GM21717 (cell line): ENCODE measurements at regions not wholly inside any gene's neighbourhood (a gene's known extent, or its start where the extent isn't known, plus 50 kb on each side); places are given as distances from the start of the nearest gene placed in this dataset.

Source experiments
- ATAC-seq: cut with Tn5 transposase; IDR thresholded peaks from one replicate; pipeline ENCODE4 v1.9.1; 2021; ENCODE audit warnings: mild to moderate bottlenecking, moderate library complexity; ENCODE audit not compliant: unreplicated experiment

GRCh38 chr2:42962508-42962953, 170.1 kb upstream of the HAAO start:
- no peak for ATAC-seq

- ATAC-seq: no peak
Observed at GRCh38 chr2:42961961-42962360, 169.6 kb upstream of the HAAO start.

GRCh38 chr2:42961385-42961811, 169.0 kb upstream of the HAAO start:
- no peak for ATAC-seq

GRCh38 chr2:42960842-42961180, 168.4 kb upstream of the HAAO start:
- ATAC-seq: no peak

GRCh38 chr2:42960002-42960841, 167.8 kb upstream of the HAAO start:
- ATAC-seq: no peak

- no peak for ATAC-seq
Observed at GRCh38 chr2:42959234-42960001, 167.0 kb upstream of the HAAO start.

GRCh38 chr2:42958741-42959233, 166.4 kb upstream of the HAAO start:
- ATAC-seq: no peak

GRCh38 chr2:42957861-42958301, 165.5 kb upstream of the HAAO start:
- no peak for ATAC-seq

- no peak for ATAC-seq
Observed at GRCh38 chr2:42957109-42957860, 164.9 kb upstream of the HAAO start.

GRCh38 chr2:42954227-42954962, 162.0 kb upstream of the HAAO start:
- no peak for ATAC-seq

GRCh38 chr2:42953216-42953615, 160.8 kb upstream of the HAAO start:
- no peak for ATAC-seq

- no peak for ATAC-seq
Observed at GRCh38 chr2:42951263-42951938, 159.0 kb upstream of the HAAO start.

- no peak for ATAC-seq
Observed at GRCh38 chr2:42949125-42949524, 156.7 kb upstream of the HAAO start.

- ATAC-seq: no peak
Observed at GRCh38 chr2:42947809-42948600, 155.6 kb upstream of the HAAO start.

GRCh38 chr2:42944779-42945415, 152.5 kb upstream of the HAAO start:
- ATAC-seq: no peak

- no peak for ATAC-seq
Observed at GRCh38 chr2:42942990-42943493, 150.7 kb upstream of the HAAO start.

GRCh38 chr2:42942214-42942989, 150.0 kb upstream of the HAAO start:
- ATAC-seq: no peak
